HCT116 (cell line): ENCODE measurements at regions not wholly inside any gene's neighbourhood (a gene's known extent, or its start where the extent isn't known, plus 50 kb on each side); places are given as distances from the start of the nearest gene placed in this dataset.

ENCODE experiments used
- ATAC-seq: fragments of 200-7000 bp; cut with Tn5 transposase; 2 replicates; pipeline ENCODE4 v1.9.1; 2020; ENCODE audit warnings: mild to moderate bottlenecking, moderate library complexity
- BruUV-seq: library from RNA; stranded (reverse); fragments of 400-500 nt; replicated peaks from 2 replicates; lab custom pipeline; 2021; lab: Mats Ljungman, UMichigan
- CTCF ChIA-PET: fragments of 300-600 bp; sonication (Branson Sonifier 250); formaldehyde crosslinking; loops from one replicate; lab custom pipeline; 2021; ENCODE audit warnings: antibody characterized with exemption; lab: Charles Lee
- POLR2A ChIA-PET: fragments of 300-600, 350-600 bp; sonication (Branson Sonifier 250); formaldehyde crosslinking; loops from one replicate; lab custom pipeline; 2021; ENCODE audit warnings: antibody characterized with exemption; lab: Charles Lee
- RAD21 ChIA-PET, 2 experiments: fragments of 300-600 bp; sonication (Branson Sonifier 250); formaldehyde crosslinking; loops; one replicate each; lab custom pipeline; 2023; ENCODE audit warnings: low total read pairs in 2 of 2; ENCODE audit not compliant: uncharacterized antibody in 2 of 2, unreplicated experiment in 2 of 2, low non-redundant PET in 1 of 2; lab: Charles Lee
- DNase-seq: peaks from one replicate; pipeline ENCODE4 v3.0.0-alpha.2; 2010; ENCODE audit warnings: low read depth, low spot score
- H2AFZ ChIP-seq: fragments of 200-600 bp; shearing (Covaris generic), sonication (generic); 2 replicates; pipeline ENCODE4 v1.6.1; 2017; ENCODE audit warnings: low read depth, mixed run types, mixed read lengths, antibody characterized with exemption, low read length; ENCODE audit not compliant: poor library complexity, severe bottlenecking
- H3K27ac ChIP-seq: 2 replicates; pipeline ENCODE4 v1.5.1; 2012; ENCODE audit warnings: low read depth, low read length
- H3K27me3 ChIP-seq: fragments of 200-600 bp; sonication (generic); 2 replicates; pipeline ENCODE4 v1.6.1; 2016; ENCODE audit warnings: mixed run types, low read length, mixed read lengths; ENCODE audit not compliant: insufficient read depth
- H3K36me3 ChIP-seq, 2 experiments: fragments of 200-500 bp in 1 of 2; fragments of 200-600 bp in 1 of 2; sonication (Bioruptor generic) in 1 of 2; sonication (generic) in 1 of 2; 2 replicates each; pipeline versions ENCODE4 v1.5.1 to v1.6.1; 2014 to 2016; ENCODE audit warnings: low read length in 2 of 2, inconsistent platforms in 1 of 2, mixed read lengths in 1 of 2, mixed run types in 1 of 2; ENCODE audit not compliant: insufficient read depth in 2 of 2, control insufficient read depth in 1 of 2
- H3K4me1 ChIP-seq, 2 experiments: fragments of 200-600 bp in 1 of 2; sonication (generic) in 1 of 2; 2 replicates each; pipeline versions ENCODE4 v1.5.1 to v1.6.1; 2012 to 2017; ENCODE audit warnings: low read length in 2 of 2, inconsistent platforms in 1 of 2, mild to moderate bottlenecking in 1 of 2, mixed read lengths in 1 of 2, mixed run types in 1 of 2, moderate library complexity in 1 of 2; ENCODE audit not compliant: insufficient read depth in 2 of 2, control insufficient read depth in 1 of 2
- H3K4me2 ChIP-seq: fragments of 200-600 bp; sonication (generic); 2 replicates; pipeline ENCODE4 v1.6.1; 2017; ENCODE audit warnings: mixed run types, low read length, mixed read lengths
- H3K4me3 ChIP-seq, 2 experiments: fragments of 200-600 bp in 1 of 2; sonication (generic) in 1 of 2; replicated peaks in 1 of 2; 2 replicates each; pipeline ENCODE4 v1.5.1; 2011 to 2016; ENCODE audit warnings: low read length in 2 of 2, control low read depth in 1 of 2, low read depth in 1 of 2, mild to moderate bottlenecking in 1 of 2, mixed read lengths in 1 of 2, mixed run types in 1 of 2
- H3K79me2 ChIP-seq: fragments of 200-600 bp; sonication (generic); 2 replicates; pipeline ENCODE4 v1.6.1; 2017; ENCODE audit warnings: mild to moderate bottlenecking, mixed run types, low read length, moderate library complexity, mixed read lengths; ENCODE audit not compliant: insufficient read depth
- H3K9ac ChIP-seq: fragments of 200-600 bp; sonication (generic); 2 replicates; pipeline ENCODE4 v1.6.1; 2016; ENCODE audit warnings: low read length, mixed read lengths
- H3K9me2 ChIP-seq: fragments of 200-600 bp; sonication (generic), shearing (Covaris generic); 2 replicates; pipeline ENCODE4 v1.6.1; 2017; ENCODE audit warnings: mixed run types, mild to moderate bottlenecking, moderate library complexity; ENCODE audit not compliant: insufficient read depth
- H3K9me3 ChIP-seq, 2 experiments: fragments of 200-500 bp in 1 of 2; fragments of 200-600 bp in 1 of 2; sonication (Bioruptor generic) in 1 of 2; sonication (generic) in 1 of 2; 2 replicates each; pipeline ENCODE4 v1.6.1; 2014 to 2017; ENCODE audit warnings: low read length in 2 of 2, mixed read lengths in 2 of 2, inconsistent platforms in 1 of 2, low read depth in 1 of 2, mild to moderate bottlenecking in 1 of 2, mixed run types in 1 of 2, moderate library complexity in 1 of 2; ENCODE audit not compliant: control insufficient read depth in 1 of 2, insufficient read depth in 1 of 2
- H4K20me1 ChIP-seq: fragments of 200-600 bp; sonication (generic), shearing (Covaris generic); 2 replicates; pipeline ENCODE4 v1.6.1; 2017; ENCODE audit warnings: mixed run types, mild to moderate bottlenecking, moderate library complexity; ENCODE audit not compliant: insufficient read depth
- EGR1 ChIP-seq: IDR thresholded peaks from 2 replicates; pipeline ENCODE4 v1.6.1; 2012; ENCODE audit warnings: low read depth
- ELF1 ChIP-seq: IDR thresholded peaks from 2 replicates; pipeline ENCODE4 v1.6.1; 2012; ENCODE audit warnings: low read depth, borderline replicate concordance
- EZH2 ChIP-seq: fragments of 200-600 bp; sonication (generic); IDR thresholded peaks from 2 replicates; pipeline ENCODE4 v1.6.1; 2017; ENCODE audit warnings: antibody characterized with exemption, mixed run types
- JUND ChIP-seq: IDR thresholded peaks from 2 replicates; pipeline ENCODE4 v1.6.1; 2012
- POLR2A ChIP-seq: IDR thresholded peaks from 2 replicates; pipeline ENCODE4 v1.7.0; 2011; ENCODE audit warnings: borderline replicate concordance; ENCODE audit not compliant: insufficient read depth, insufficient read length; ENCODE audit errors: extremely low read depth
- POLR2AphosphoS5 ChIP-seq: IDR thresholded peaks from 2 replicates; pipeline ENCODE4 v1.6.1; 2011; ENCODE audit warnings: mild to moderate bottlenecking, low read depth, low read length, moderate library complexity
- SP1 ChIP-seq: IDR thresholded peaks from 2 replicates; pipeline ENCODE4 v1.6.1; 2012; ENCODE audit warnings: low read depth
- TCF7L2 ChIP-seq: IDR thresholded peaks from 2 replicates; pipeline ENCODE4 v1.7.0; 2011; ENCODE audit warnings: borderline replicate concordance, inconsistent platforms; ENCODE audit not compliant: insufficient read depth, insufficient read length; ENCODE audit errors: extremely low read depth
- intact Hi-C: fragments of 100-400 bp; cut with micrococcal nuclease; formaldehyde crosslinking; loops from 2 replicates; pipeline ENCODE4 v1.10.0; 2022
- TF ChIP-seq, protein P1 (sequence below): IDR thresholded peaks from 2 replicates; pipeline ENCODE4 v1.6.1; 2012; ENCODE audit warnings: low read depth
- TF ChIP-seq, protein P2 (sequence below): IDR thresholded peaks from 2 replicates; pipeline ENCODE4 v1.6.1; 2011; ENCODE audit warnings: mild to moderate bottlenecking, low read length, moderate library complexity; ENCODE audit not compliant: insufficient replicate concordance; ENCODE audit errors: extremely low read depth
- TF ChIP-seq, protein P3 (sequence below), 3 experiments: fragments of 200-600 bp in 1 of 3; sonication (generic) in 1 of 3; IDR thresholded peaks in 2 of 3; conservative IDR thresholded peaks in 1 of 3; 2 replicates each; pipeline ENCODE4 v1.5.1; 2012 to 2017; ENCODE audit warnings: low read depth in 2 of 3, low read length in 2 of 3, antibody characterized with exemption in 1 of 3, borderline replicate concordance in 1 of 3, control low read depth in 1 of 3, mild to moderate bottlenecking in 1 of 3, mixed read lengths in 1 of 3, mixed run types in 1 of 3, moderate library complexity in 1 of 3; ENCODE audit not compliant: insufficient read depth in 1 of 3
- TF ChIP-seq, protein P4 (sequence below): IDR thresholded peaks from 2 replicates; pipeline ENCODE4 v1.6.1; 2012

DNA sequence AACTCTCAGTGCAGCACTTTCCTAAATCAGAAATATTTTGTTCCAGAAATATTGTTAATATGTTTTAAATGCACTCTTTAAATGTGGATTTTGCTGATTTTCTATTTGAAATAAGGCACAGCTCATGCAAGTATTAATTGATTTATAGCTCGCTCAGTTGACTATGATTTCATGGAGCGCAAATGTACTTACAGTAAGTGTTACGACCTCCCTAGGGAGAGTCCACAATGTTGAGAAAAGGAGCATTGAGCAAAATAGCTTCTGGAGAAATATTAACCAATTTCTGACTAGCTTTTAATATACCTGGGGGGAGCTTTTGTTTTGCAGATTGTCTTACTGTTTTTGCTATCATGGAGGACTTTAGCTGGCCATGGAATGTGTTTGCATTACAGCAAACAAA is 1687.5 kb downstream of the STIM2 start:
- no peaks in the 10 kb centered on the region for H4K20me1 ChIP-seq
- ATAC-seq, result no peak
- CTCF ChIA-PET, result no interaction called here

More for the DNA sequence above, 1687.5 kb downstream of the STIM2 start:
- Histone ChIP-seq H2AFZ (no peak overlapping the region), H3K79me2 (no peaks in the 10 kb centered on the region), H3K4me2 (no peak overlapping the region), H3K36me3 (no peaks in the 10 kb centered on the region), H3K9me2 (0 out of 2 replicates have a peak, but pooled peaks cover 5% of the 10 kb centered on the region), H3K9ac (no peak overlapping the region), H3K9me3 (no peaks in the 10 kb centered on the region), H3K27ac (no peak overlapping the region), H3K27me3 (no peaks in the 10 kb centered on the region), H3K4me1 (no peaks in the 10 kb centered on the region), H3K4me3 (no peak overlapping the region)
- DNase-seq, result no peak
- RAD21 ChIA-PET, result no interaction called here
- BruUV-seq, result no TSS peak
- intact Hi-C loops, result no loop called here
- TF ChIP-seq POLR2A (no peak), JUND (no peak), EGR1 (no peak), ELF1 (no peak), TCF7L2 (no peak), EZH2 (no peak), POLR2AphosphoS5 (no peak), SP1 (no peak)
- TF ChIP-seq, protein P1, sequence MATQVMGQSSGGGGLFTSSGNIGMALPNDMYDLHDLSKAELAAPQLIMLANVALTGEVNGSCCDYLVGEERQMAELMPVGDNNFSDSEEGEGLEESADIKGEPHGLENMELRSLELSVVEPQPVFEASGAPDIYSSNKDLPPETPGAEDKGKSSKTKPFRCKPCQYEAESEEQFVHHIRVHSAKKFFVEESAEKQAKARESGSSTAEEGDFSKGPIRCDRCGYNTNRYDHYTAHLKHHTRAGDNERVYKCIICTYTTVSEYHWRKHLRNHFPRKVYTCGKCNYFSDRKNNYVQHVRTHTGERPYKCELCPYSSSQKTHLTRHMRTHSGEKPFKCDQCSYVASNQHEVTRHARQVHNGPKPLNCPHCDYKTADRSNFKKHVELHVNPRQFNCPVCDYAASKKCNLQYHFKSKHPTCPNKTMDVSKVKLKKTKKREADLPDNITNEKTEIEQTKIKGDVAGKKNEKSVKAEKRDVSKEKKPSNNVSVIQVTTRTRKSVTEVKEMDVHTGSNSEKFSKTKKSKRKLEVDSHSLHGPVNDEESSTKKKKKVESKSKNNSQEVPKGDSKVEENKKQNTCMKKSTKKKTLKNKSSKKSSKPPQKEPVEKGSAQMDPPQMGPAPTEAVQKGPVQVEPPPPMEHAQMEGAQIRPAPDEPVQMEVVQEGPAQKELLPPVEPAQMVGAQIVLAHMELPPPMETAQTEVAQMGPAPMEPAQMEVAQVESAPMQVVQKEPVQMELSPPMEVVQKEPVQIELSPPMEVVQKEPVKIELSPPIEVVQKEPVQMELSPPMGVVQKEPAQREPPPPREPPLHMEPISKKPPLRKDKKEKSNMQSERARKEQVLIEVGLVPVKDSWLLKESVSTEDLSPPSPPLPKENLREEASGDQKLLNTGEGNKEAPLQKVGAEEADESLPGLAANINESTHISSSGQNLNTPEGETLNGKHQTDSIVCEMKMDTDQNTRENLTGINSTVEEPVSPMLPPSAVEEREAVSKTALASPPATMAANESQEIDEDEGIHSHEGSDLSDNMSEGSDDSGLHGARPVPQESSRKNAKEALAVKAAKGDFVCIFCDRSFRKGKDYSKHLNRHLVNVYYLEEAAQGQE, result no peak
- TF ChIP-seq, protein P2, sequence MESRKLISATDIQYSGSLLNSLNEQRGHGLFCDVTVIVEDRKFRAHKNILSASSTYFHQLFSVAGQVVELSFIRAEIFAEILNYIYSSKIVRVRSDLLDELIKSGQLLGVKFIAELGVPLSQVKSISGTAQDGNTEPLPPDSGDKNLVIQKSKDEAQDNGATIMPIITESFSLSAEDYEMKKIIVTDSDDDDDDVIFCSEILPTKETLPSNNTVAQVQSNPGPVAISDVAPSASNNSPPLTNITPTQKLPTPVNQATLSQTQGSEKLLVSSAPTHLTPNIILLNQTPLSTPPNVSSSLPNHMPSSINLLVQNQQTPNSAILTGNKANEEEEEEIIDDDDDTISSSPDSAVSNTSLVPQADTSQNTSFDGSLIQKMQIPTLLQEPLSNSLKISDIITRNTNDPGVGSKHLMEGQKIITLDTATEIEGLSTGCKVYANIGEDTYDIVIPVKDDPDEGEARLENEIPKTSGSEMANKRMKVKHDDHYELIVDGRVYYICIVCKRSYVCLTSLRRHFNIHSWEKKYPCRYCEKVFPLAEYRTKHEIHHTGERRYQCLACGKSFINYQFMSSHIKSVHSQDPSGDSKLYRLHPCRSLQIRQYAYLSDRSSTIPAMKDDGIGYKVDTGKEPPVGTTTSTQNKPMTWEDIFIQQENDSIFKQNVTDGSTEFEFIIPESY, result no peak
- TF ChIP-seq, protein P3, sequence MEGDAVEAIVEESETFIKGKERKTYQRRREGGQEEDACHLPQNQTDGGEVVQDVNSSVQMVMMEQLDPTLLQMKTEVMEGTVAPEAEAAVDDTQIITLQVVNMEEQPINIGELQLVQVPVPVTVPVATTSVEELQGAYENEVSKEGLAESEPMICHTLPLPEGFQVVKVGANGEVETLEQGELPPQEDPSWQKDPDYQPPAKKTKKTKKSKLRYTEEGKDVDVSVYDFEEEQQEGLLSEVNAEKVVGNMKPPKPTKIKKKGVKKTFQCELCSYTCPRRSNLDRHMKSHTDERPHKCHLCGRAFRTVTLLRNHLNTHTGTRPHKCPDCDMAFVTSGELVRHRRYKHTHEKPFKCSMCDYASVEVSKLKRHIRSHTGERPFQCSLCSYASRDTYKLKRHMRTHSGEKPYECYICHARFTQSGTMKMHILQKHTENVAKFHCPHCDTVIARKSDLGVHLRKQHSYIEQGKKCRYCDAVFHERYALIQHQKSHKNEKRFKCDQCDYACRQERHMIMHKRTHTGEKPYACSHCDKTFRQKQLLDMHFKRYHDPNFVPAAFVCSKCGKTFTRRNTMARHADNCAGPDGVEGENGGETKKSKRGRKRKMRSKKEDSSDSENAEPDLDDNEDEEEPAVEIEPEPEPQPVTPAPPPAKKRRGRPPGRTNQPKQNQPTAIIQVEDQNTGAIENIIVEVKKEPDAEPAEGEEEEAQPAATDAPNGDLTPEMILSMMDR (IDR thresholded peaks at IDR 0.05 in 2 of 3, conservative IDR thresholded peaks at IDR 0.05 in 1 of 3; ENCODE audit: borderline replicate concordance in 1 of 3, insufficient read depth in 1 of 3, low read depth in 2 of 3, low read length in 2 of 3), result no peak
- TF ChIP-seq, protein P4, sequence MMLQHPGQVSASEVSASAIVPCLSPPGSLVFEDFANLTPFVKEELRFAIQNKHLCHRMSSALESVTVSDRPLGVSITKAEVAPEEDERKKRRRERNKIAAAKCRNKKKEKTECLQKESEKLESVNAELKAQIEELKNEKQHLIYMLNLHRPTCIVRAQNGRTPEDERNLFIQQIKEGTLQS, result no peak
- POLR2A ChIA-PET, result no interaction called here
